Keratinocyte (primary cell): ENCODE measurements at regions not wholly inside any gene's neighbourhood (a gene's known extent, or its start where the extent isn't known, plus 50 kb on each side); places are given as distances from the start of the nearest gene placed in this dataset.

Experiments used
- DNase-seq: peaks from one replicate; pipeline ENCODE4 v3.0.0-alpha.2; 2011; ENCODE audit warnings: low read depth, missing footprints, low spot score
- FAIRE-seq: peaks from 2 replicates; lab custom pipeline; 2011; peaks lifted over from hg19 to GRCh38; lab: Jason Lieb, UNC
- H2AFZ ChIP-seq: 2 replicates; pipeline ENCODE4 v1.6.0; 2012; ENCODE audit warnings: low read length, control low read depth, inconsistent platforms; ENCODE audit not compliant: control insufficient read depth
- H3K27ac ChIP-seq: 2 replicates; pipeline ENCODE4 v1.5.1; 2011; ENCODE audit warnings: low read length; ENCODE audit not compliant: control insufficient read depth, insufficient read depth
- H3K27me3 ChIP-seq: 3 replicates; pipeline ENCODE4 v1.6.0; 2011; ENCODE audit warnings: low read length; ENCODE audit not compliant: control insufficient read depth, insufficient read depth; ENCODE audit errors: extremely low read depth
- H3K36me3 ChIP-seq, 2 experiments: 2 replicates in 1 of 2; 3 replicates in 1 of 2; pipeline ENCODE4 v1.5.1; 2011; ENCODE audit warnings: low read length in 2 of 2, mild to moderate bottlenecking in 1 of 2; ENCODE audit not compliant: control insufficient read depth in 2 of 2, insufficient read depth in 2 of 2; ENCODE audit errors: extremely low read depth in 1 of 2
- H3K4me1 ChIP-seq: 3 replicates; pipeline ENCODE4 v1.5.1; 2011; ENCODE audit warnings: low read length; ENCODE audit not compliant: control insufficient read depth, insufficient read depth; ENCODE audit errors: extremely low read depth
- H3K4me2 ChIP-seq: 3 replicates; pipeline ENCODE4 v1.6.0; 2011; ENCODE audit warnings: low read depth, low read length; ENCODE audit not compliant: control insufficient read depth, insufficient read depth; ENCODE audit errors: extremely low read depth
- H3K4me3 ChIP-seq, 3 experiments: fragments of 200-600 bp in 1 of 3; sonication (generic) in 1 of 3; 2 replicates in 2 of 3; 3 replicates in 1 of 3; pipeline ENCODE4 v1.5.1; 2011 to 2016; ENCODE audit warnings: low read length in 3 of 3, mild to moderate bottlenecking in 3 of 3, control low read depth in 2 of 3, inconsistent platforms in 1 of 3, low read depth in 1 of 3, mixed read lengths in 1 of 3, mixed run types in 1 of 3, moderate library complexity in 1 of 3; ENCODE audit not compliant: control insufficient read depth in 2 of 3, insufficient read depth in 2 of 3; ENCODE audit errors: extremely low read depth in 1 of 3
- H3K79me2 ChIP-seq: 2 replicates; pipeline ENCODE4 v1.6.0; 2012; ENCODE audit warnings: low read length; ENCODE audit not compliant: control insufficient read depth, insufficient read depth
- H3K9ac ChIP-seq: 3 replicates; pipeline ENCODE4 v1.6.0; 2011; ENCODE audit warnings: low read length; ENCODE audit not compliant: control insufficient read depth, insufficient read depth; ENCODE audit errors: extremely low read depth
- H3K9me1 ChIP-seq: 3 replicates; pipeline ENCODE4 v1.6.0; 2011; ENCODE audit warnings: low read length; ENCODE audit not compliant: control insufficient read depth, insufficient read depth; ENCODE audit errors: extremely low read depth
- H3K9me3 ChIP-seq: 2 replicates; pipeline ENCODE4 v1.5.1; 2012; ENCODE audit warnings: low read depth, low read length; ENCODE audit not compliant: control insufficient read depth
- H4K20me1 ChIP-seq: 3 replicates; pipeline ENCODE4 v1.6.0; 2011; ENCODE audit warnings: low read length; ENCODE audit not compliant: control insufficient read depth, insufficient read depth; ENCODE audit errors: extremely low read depth
- EZH2 ChIP-seq: IDR thresholded peaks from one replicate; pipeline ENCODE4 v1.6.1; 2012; ENCODE audit warnings: inconsistent platforms, mild to moderate bottlenecking, low read length, moderate library complexity
- dilution Hi-C: fragments of 300-500 bp; cut with MboI; formaldehyde crosslinking; loops from one replicate; pipeline ENCODE4 v1.7.0; 2020; ENCODE audit warnings: low sequenced_read_pairs; ENCODE audit not compliant: extremely low pct_ligation_motif_present
- TF ChIP-seq, protein P1 (sequence below), 3 experiments: IDR thresholded peaks in 1 of 3; conservative IDR thresholded peaks in 1 of 3; optimal IDR thresholded peaks in 1 of 3; 2 replicates in 2 of 3; 3 replicates in 1 of 3; pipeline versions ENCODE3 to v1.5.1; 2011; ENCODE audit warnings: low read length in 3 of 3, mild to moderate bottlenecking in 3 of 3, moderate library complexity in 2 of 3, control low read depth in 1 of 3, inconsistent platforms in 1 of 3; ENCODE audit not compliant: insufficient read depth in 2 of 3; ENCODE audit errors: extremely low read depth in 1 of 3

DNA sequence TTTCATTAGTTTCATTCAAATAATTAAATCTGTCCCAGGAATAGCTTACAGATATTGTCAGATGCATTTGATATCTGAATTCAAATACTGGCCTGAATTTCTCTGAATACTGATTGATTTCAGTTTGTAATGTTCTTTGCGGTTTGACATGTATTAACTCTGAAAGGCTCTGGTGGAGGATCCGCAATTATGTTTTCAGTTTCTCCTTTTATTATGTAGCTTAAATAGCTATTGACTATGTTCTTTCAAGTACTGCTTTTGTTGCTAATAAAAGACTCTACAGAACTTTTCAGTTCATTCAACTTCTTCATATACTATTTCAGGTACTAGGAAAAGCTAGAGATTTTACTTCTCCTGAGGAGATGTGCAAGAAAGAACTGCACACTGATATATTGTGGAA lies 2085.4 kb upstream of the RAG2 start:
- no peaks in the 10 kb centered on the region for H3K9me3 ChIP-seq
- H3K79me2 ChIP-seq: no peaks in the 10 kb centered on the region
- no peak overlapping the region for H3K27ac ChIP-seq
- DNase-seq (no peak), FAIRE-seq (no peak)
- no peak overlapping the region for H2AFZ ChIP-seq
- no peaks in the 10 kb centered on the region for H3K9me1 ChIP-seq
- H3K36me3 ChIP-seq: no peaks in the 10 kb centered on the region
- no peaks in the 10 kb centered on the region for H3K4me1 ChIP-seq
- TF ChIP-seq EZH2: no peak
- TF ChIP-seq, protein P1, sequence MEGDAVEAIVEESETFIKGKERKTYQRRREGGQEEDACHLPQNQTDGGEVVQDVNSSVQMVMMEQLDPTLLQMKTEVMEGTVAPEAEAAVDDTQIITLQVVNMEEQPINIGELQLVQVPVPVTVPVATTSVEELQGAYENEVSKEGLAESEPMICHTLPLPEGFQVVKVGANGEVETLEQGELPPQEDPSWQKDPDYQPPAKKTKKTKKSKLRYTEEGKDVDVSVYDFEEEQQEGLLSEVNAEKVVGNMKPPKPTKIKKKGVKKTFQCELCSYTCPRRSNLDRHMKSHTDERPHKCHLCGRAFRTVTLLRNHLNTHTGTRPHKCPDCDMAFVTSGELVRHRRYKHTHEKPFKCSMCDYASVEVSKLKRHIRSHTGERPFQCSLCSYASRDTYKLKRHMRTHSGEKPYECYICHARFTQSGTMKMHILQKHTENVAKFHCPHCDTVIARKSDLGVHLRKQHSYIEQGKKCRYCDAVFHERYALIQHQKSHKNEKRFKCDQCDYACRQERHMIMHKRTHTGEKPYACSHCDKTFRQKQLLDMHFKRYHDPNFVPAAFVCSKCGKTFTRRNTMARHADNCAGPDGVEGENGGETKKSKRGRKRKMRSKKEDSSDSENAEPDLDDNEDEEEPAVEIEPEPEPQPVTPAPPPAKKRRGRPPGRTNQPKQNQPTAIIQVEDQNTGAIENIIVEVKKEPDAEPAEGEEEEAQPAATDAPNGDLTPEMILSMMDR (optimal IDR thresholded peaks at IDR 0.05 in 1 of 3, IDR thresholded peaks at IDR 0.05 in 1 of 3, conservative IDR thresholded peaks at IDR 0.05 in 1 of 3; ENCODE audit: extremely low read depth in 1 of 3, insufficient read depth in 2 of 3, low read length in 3 of 3): no peak
- no peaks in the 10 kb centered on the region for H4K20me1 ChIP-seq
- H3K4me2 ChIP-seq: no peak overlapping the region
- H3K9ac ChIP-seq: no peak overlapping the region
- no peak overlapping the region for H3K4me3 ChIP-seq
- H3K27me3 ChIP-seq: no peaks in the 10 kb centered on the region
- dilution Hi-C loops: no loop called here

DNA sequence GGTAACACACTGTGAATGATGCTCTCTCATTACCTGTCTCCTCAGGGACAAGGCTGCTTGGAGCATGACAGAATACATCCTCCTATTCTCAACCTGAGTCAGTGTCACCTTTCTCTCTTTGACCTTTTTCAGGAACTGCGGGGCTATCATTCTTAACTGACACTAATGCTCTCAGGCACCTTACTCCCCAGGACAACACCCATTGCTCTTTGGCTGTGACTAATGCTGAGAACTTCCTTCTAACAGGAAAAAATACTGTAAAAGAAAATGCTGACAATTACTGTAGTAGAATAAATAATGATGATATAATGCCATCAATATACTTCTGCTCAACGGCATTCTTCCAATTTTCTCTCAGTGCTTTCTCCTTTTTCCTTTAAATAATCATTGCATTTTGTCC lies 2082.7 kb upstream of the RAG2 start:
- no peaks in the 10 kb centered on the region for H4K20me1 ChIP-seq
- H3K9me3 ChIP-seq: no peaks in the 10 kb centered on the region
- H3K4me2 ChIP-seq: no peak overlapping the region
- no peak overlapping the region for H3K4me3 ChIP-seq
- dilution Hi-C loops: no loop called here
- no peaks in the 10 kb centered on the region for H3K27me3 ChIP-seq
- no peaks in the 10 kb centered on the region for H3K9me1 ChIP-seq
- H3K9ac ChIP-seq: no peak overlapping the region
- no peak for FAIRE-seq
- no peak overlapping the region for H3K27ac ChIP-seq
- no peaks in the 10 kb centered on the region for H3K4me1 ChIP-seq
- no peaks in the 10 kb centered on the region for H3K79me2 ChIP-seq
- no peak overlapping the region for H2AFZ ChIP-seq
- no peaks in the 10 kb centered on the region for H3K36me3 ChIP-seq
- DNase-seq: no peak
- no peak for TF ChIP-seq EZH2
- TF ChIP-seq, protein P1 (optimal IDR thresholded peaks at IDR 0.05 in 1 of 3, IDR thresholded peaks at IDR 0.05 in 1 of 3, conservative IDR thresholded peaks at IDR 0.05 in 1 of 3; ENCODE audit: extremely low read depth in 1 of 3, insufficient read depth in 2 of 3, low read length in 3 of 3): no peak
